Astrocyte (in vitro differentiated cells and primary cell): ENCODE measurements at regions not wholly inside any gene's neighbourhood (a gene's known extent, or its start where the extent isn't known, plus 50 kb on each side); places are given as distances from the start of the nearest gene placed in this dataset.
A peak's percentile ranks its signal among the peaks of the same experiment; 100 is the strongest.

Source experiments
- DNase-seq: peaks from one replicate; pipeline ENCODE4 v3.0.0-alpha.2; 2010; ENCODE audit warnings: low read depth
- FAIRE-seq: peaks from 2 replicates; lab custom pipeline; 2011; peaks lifted over from hg19 to GRCh38; lab: Jason Lieb, UNC
- H2AFZ ChIP-seq: 2 replicates; pipeline ENCODE4 v1.6.0; 2012; ENCODE audit warnings: low read depth, low read length, inconsistent platforms
- H3K27ac ChIP-seq: 2 replicates; pipeline ENCODE4 v1.5.1; 2011; ENCODE audit warnings: low read depth, low read length, inconsistent platforms
- H3K27me3 ChIP-seq: 2 replicates; pipeline ENCODE4 v1.6.0; 2011; ENCODE audit warnings: low read length, inconsistent platforms; ENCODE audit not compliant: insufficient read depth
- H3K36me3 ChIP-seq: 2 replicates; pipeline ENCODE4 v1.5.1; 2011; ENCODE audit warnings: low read length, inconsistent platforms; ENCODE audit not compliant: insufficient read depth
- H3K4me1 ChIP-seq: 2 replicates; pipeline ENCODE4 v1.5.1; 2011; ENCODE audit warnings: low read length, inconsistent platforms; ENCODE audit not compliant: insufficient read depth
- H3K4me2 ChIP-seq: 2 replicates; pipeline ENCODE4 v1.6.0; 2012; ENCODE audit warnings: low read length, inconsistent platforms
- H3K4me3 ChIP-seq: 2 replicates; pipeline ENCODE4 v1.5.1; 2011; ENCODE audit warnings: low read depth, mild to moderate bottlenecking, low read length, inconsistent platforms; ENCODE audit not compliant: insufficient read depth
- H3K79me2 ChIP-seq: 2 replicates; pipeline ENCODE4 v1.6.0; 2012; ENCODE audit warnings: mild to moderate bottlenecking, low read length, inconsistent platforms; ENCODE audit not compliant: insufficient read depth
- H3K9ac ChIP-seq: 2 replicates; pipeline ENCODE4 v1.6.0; 2012; ENCODE audit warnings: mild to moderate bottlenecking, low read length, inconsistent platforms
- H3K9me3 ChIP-seq: 2 replicates; pipeline ENCODE4 v1.5.1; 2012; ENCODE audit warnings: low read depth, mild to moderate bottlenecking, low read length, inconsistent platforms; ENCODE audit not compliant: insufficient read depth
- H4K20me1 ChIP-seq: 2 replicates; pipeline ENCODE4 v1.6.0; 2012; ENCODE audit warnings: low read length, inconsistent platforms; ENCODE audit not compliant: insufficient read depth
- H3K27ac Mint-ChIP-seq: one replicate; pipeline ENCODE4 v1.8.0; 2021; ENCODE audit warnings: mild to moderate bottlenecking, mixed read lengths; ENCODE audit not compliant: unreplicated experiment
- H3K27me3 Mint-ChIP-seq: one replicate; pipeline ENCODE4 v1.8.0; 2021; ENCODE audit warnings: low read depth, mixed read lengths; ENCODE audit not compliant: unreplicated experiment
- H3K36me3 Mint-ChIP-seq: one replicate; pipeline ENCODE4 v1.8.0; 2021; ENCODE audit warnings: low read depth, mixed read lengths; ENCODE audit not compliant: unreplicated experiment
- H3K4me1 Mint-ChIP-seq: one replicate; pipeline ENCODE4 v1.8.0; 2021; ENCODE audit warnings: low read depth, mixed read lengths; ENCODE audit not compliant: unreplicated experiment
- H3K4me3 Mint-ChIP-seq: one replicate; pipeline ENCODE4 v1.8.0; 2021; ENCODE audit warnings: mild to moderate bottlenecking, moderate library complexity, mixed read lengths; ENCODE audit not compliant: unreplicated experiment
- H3K9me3 Mint-ChIP-seq: one replicate; pipeline ENCODE4 v1.8.0; 2021; ENCODE audit warnings: mild to moderate bottlenecking, mixed read lengths; ENCODE audit not compliant: unreplicated experiment
- CTCF ChIP-seq: IDR thresholded peaks from 2 replicates; pipeline ENCODE4 v1.5.1; 2011; ENCODE audit warnings: low read depth, mild to moderate bottlenecking, inconsistent platforms, low read length, moderate library complexity; ENCODE audit not compliant: insufficient read depth
- EZH2 ChIP-seq: IDR thresholded peaks from 2 replicates; pipeline ENCODE4 v1.6.1; 2012; ENCODE audit warnings: mild to moderate bottlenecking, low read length, inconsistent platforms; ENCODE audit not compliant: insufficient read depth

GRCh38 chr2:167851876-167852275 is 395.5 kb downstream of the STK39 start:
- Histone ChIP-seq H3K27ac (no peak overlapping the region), H3K4me3 (no peak overlapping the region), H3K4me2 (no peak overlapping the region), H3K9me3 (no peaks in the 10 kb centered on the region), H3K27me3 (no peaks in the 10 kb centered on the region), H3K36me3 (no peaks in the 10 kb centered on the region), H4K20me1 (no peaks in the 10 kb centered on the region), H3K79me2 (no peaks in the 10 kb centered on the region), H2AFZ (no peak overlapping the region), H3K4me1 (no peaks in the 10 kb centered on the region), H3K9ac (no peak overlapping the region)
- Mint-ChIP-seq H3K27me3 (no peaks in the 10 kb centered on the region), H3K9me3 (peaks cover 8% of the 10 kb centered on the region), H3K4me3 (no peak overlapping the region), H3K36me3 (no peaks in the 10 kb centered on the region), H3K4me1 (peaks cover 1% of the 10 kb centered on the region), H3K27ac (no peak overlapping the region)
- DNase-seq (no peak), FAIRE-seq (no peak)
- no peak for TF ChIP-seq CTCF
- TF ChIP-seq EZH2, result no peak

GRCh38 chr2:167851323-167851860 is 396.0 kb downstream of the STK39 start:
- Mint-ChIP-seq H3K36me3 (no peaks in the 10 kb centered on the region), H3K9me3 (peaks cover 8% of the 10 kb centered on the region), H3K4me3 (no peak overlapping the region), H3K4me1 (peaks cover 1% of the 10 kb centered on the region), H3K27ac (no peak overlapping the region), H3K27me3 (no peaks in the 10 kb centered on the region)
- Histone ChIP-seq H3K27ac (no peak overlapping the region), H2AFZ (no peak overlapping the region), H4K20me1 (no peaks in the 10 kb centered on the region), H3K36me3 (no peaks in the 10 kb centered on the region), H3K79me2 (no peaks in the 10 kb centered on the region), H3K27me3 (no peaks in the 10 kb centered on the region), H3K4me1 (no peaks in the 10 kb centered on the region), H3K4me2 (no peak overlapping the region), H3K4me3 (no peak overlapping the region), H3K9ac (no peak overlapping the region), H3K9me3 (no peaks in the 10 kb centered on the region)
- no peak for TF ChIP-seq EZH2
- TF ChIP-seq CTCF, result no peak
- DNase-seq (no peak), FAIRE-seq (no peak)

GRCh38 chr2:167844714-167845530 is 402.5 kb downstream of the STK39 start:
- no peak overlapping the region for H3K4me3 Mint-ChIP-seq
- no peak for FAIRE-seq
- no peak overlapping the region for H3K9ac ChIP-seq
- TF ChIP-seq CTCF (no peak), EZH2 (no peak)
- no peak overlapping the region for H3K27ac ChIP-seq
- H3K27me3 Mint-ChIP-seq, result no peaks in the 10 kb centered on the region
- H2AFZ ChIP-seq, result no peak overlapping the region
- no peaks in the 10 kb centered on the region for H3K4me1 Mint-ChIP-seq
- peaks cover 7% of the 10 kb centered on the region for H3K9me3 Mint-ChIP-seq
- DNase-seq, result no peak
- no peaks in the 10 kb centered on the region for H3K4me1 ChIP-seq
- no peaks in the 10 kb centered on the region for H4K20me1 ChIP-seq
- no peaks in the 10 kb centered on the region for H3K9me3 ChIP-seq
- H3K4me2 ChIP-seq, result no peak overlapping the region
- no peaks in the 10 kb centered on the region for H3K27me3 ChIP-seq
- H3K4me3 ChIP-seq, result no peak overlapping the region
- no peaks in the 10 kb centered on the region for H3K36me3 ChIP-seq
- no peaks in the 10 kb centered on the region for H3K36me3 Mint-ChIP-seq
- H3K27ac Mint-ChIP-seq, result peak overlapping the region; percentile 54
- H3K79me2 ChIP-seq, result no peaks in the 10 kb centered on the region
